ENCODE measurements at regions not wholly inside any gene's neighbourhood (a gene's known extent, or its start where the extent isn't known, plus 50 kb on each side); places are given as distances from the start of the nearest gene placed in this dataset.
A peak's percentile ranks its signal among the peaks of the same experiment; 100 is the strongest.

DNA sequence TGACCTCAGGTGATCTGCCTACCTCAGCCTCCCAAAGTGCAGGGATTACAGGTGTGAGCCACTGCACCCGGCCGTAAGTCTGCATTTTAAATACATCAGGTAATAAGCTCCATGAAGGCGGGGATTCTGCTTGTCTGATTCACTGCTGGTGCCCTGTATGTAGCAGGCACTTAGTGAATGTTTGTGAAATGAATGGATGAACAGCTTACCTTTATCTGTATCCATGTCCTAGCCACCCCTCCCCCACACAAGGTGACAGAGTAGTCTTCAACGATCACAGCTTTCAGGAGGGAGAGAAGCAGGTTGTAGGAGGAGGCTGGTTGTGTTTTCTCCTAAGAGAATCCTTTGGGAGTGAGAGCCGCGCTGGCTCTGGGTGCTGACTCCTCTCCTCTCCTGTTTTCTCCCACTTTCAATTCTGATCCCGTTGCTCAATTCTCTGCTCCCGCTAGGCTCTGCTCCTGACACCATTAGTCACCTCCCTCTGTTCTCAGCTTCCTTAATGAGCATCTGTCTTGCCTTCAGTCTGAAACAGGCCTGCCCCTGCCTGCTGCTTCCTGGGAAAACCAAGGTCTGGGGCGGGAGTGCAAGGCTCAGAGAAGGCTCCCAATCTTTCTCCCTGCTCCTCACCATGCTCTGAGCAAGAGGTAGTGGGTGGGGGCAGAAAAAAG lies 88.8 kb upstream of the CTNNA1 start:
- no peak for DNase-seq

DNA sequence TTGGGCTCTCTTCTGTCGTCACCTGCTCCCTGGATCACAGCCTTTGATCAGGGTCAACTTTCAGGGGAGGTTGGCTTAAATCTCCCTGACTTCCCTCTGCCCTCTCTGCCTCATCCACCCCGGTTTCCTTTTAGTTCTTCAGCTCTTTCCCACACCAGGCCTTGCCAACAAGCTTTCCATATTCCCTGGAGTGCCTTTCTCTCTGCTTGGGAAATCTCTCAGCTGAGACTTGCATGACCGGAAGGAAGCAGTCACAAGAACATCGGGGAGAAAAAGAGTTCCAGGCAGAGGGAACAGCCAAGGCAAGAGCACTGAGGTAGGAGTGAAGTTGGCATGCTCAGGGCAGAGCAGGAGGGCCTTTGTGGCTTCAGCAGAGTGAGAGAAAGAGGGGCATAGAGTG lies 88.4 kb upstream of the HSPA9 start:
- no peak for DNase-seq

DNA sequence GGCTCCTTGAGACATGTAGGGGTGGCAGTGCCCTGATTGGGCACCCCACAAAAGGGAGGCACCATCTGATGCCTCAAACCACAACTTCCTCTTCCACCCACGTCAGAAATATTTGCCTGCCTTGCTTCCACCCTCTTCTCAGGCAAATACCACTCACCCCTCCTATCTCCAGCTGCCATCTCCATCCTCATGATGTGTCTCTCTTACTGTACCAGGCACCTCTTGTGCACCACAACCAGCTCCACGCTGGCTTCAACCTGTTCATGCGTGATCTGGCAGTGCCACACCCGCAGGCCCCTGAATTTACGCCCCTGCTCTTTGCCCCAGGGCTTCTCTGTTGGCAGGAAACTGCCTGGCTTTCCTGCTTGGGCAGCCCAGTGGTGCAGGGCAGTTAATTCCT lies 87.8 kb upstream of the HSPA9 start:
- DNase-seq = no peak

DNA sequence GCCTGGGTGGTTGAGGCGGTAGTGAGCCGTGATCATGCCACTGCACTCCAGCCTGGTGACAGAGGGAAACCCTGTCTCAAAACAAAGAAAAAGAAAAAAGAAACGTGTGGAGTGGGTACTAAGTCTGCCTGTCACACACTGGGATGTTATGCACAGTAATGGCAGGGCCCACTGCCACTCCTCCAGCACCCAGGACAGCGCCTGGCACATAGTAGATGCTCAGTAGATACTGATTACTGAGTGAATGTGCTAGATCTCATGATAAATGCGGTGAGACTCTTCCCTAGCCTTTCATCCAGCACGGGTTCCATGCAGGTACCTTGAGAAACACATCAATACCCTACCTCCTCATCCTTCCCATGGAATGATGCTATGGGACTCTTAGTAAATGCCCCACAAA lies 87.4 kb upstream of the HSPA9 start:
- no peak for DNase-seq

DNA sequence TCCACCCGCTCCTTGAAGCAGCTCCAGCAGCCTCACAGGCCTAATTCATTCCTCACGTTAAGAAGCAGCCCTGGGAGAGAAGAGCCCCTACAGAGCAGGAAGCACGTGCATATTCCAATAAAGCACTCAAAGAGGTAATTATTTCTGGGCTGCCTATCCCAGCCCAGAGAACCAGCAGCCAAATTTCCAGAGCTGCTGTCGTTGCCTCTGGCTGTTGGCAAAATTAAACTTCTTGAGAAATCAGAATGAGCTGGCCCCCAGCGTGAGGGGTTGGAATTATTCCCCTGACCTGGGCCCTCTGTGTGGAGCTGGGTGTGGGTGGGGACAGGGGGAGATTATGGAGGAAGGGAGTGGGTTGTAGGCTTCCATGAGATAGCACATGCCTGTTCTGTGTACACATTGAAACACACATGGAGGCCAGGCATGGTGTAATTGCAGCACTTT lies 86.8 kb upstream of the HSPA9 start:
- DNase-seq = no peak

DNA sequence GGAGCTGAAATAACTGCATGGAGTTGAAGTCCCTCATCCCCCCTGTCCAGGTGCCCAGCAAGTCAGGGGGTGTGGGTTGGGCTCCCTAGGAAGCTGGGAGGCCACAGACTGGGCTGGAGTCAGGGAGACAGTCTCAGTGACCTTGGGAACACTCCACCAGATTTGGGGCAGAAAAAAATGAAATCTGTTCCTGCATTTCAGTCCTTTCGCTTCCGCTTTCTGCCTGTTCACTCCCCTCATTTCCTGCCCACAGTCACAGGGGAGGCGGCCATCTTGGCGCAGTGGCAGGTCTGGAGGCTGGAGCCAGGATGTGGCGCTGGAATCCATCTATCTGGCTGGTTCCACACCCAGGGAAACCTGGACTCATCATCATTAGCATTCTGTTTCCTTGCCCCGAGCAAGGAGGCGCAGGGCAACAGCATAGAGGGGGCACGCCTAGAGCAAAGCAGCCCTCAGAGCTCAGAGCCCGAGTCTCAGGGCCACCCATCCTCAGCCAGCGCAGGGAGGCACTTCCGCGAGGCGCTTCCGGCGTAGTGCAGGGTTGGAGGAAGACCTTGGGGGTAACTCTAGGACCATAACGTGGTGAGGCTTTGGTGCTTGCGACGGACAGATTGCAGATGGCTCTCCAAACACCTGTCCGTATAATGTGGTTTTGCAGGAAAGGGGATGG lies 86.2 kb upstream of the HSPA9 start:
- DNase-seq = no peak

DNA sequence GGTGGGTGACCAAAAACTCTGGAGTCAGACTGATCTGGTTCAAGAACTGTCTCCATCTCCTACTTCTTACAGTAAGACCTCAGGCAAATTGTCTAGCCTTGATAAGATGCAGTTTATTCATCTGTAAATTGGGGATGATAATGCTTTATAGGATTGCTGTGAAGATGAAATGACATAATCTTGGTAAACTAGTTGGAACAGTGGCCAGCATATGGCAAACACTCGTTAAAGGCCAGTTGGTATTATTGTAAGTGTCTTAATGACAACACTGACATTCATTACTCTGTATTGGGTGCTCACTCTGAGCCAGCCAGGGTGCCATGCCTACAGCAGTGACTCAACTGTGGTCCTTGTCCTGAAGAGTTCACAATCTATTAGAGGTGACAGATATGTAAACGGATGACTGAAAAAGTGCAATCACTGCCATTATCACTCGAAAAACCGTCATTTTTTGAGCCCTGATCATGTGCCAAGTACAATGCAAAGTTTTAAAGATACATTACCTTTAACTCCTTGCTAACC lies 84.9 kb upstream of the HSPA9 start:
- DNase-seq = no peak

DNA sequence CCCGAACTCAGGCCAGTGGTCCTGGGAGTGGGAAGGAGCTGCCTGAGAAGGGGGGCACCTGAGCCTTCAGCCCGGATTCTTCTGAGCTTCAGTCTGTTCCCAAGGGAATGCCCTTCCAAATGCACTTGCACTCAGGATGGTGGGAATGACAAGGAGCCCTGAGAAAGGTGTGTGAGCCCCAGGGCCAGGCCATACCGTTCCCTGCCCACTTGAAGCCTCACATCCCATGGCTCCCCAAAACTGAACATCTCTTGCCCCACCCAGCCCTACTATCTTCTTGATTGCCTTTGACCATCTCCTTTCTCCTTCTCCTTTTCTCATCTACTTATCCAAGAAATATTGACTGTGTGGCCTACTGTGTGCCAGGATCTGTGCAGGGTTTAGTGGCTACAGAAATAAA lies 84.4 kb upstream of the HSPA9 start:
- DNase-seq = no peak

DNA sequence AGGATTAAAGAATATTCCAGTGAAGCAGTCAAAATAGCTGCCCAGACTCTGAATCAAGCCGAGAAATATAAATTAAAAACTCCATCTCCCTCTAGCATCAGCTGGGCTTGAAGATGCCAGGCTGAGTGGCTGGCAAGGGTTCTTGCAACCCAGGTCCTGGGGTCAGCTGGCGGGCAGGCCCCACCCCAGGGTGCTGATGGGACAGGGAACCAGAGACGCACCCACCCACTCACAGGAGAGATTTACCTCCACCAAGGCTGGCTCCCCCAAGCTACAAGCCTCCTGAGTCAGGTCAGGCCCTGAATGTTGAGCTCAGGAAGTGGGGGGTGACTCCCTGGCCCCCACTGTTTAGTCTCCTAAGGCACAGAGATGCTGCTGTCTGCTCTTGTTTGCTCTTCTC lies 83.9 kb upstream of the HSPA9 start:
- DNase-seq = no peak

DNA sequence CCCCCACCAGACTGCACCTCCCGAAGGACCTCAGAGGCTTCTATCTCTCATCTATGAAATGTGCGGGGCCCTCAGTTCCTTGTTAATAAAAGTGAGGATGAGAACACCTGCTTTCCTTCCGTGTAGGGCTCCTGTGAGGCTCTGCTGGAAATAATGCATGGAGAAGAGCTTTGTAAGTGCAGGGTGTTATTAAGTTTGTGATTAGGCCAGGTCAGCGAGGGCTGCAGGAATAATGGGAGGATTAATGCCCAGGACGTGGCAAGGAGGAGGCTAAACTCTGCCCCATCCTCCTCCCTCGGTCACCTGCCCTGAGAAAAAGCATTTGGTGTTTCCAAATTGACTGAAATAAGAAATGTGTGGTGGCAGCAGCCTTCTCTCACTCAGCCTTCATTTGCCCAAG lies 83.5 kb upstream of the HSPA9 start:
- DNase-seq = no peak

DNA sequence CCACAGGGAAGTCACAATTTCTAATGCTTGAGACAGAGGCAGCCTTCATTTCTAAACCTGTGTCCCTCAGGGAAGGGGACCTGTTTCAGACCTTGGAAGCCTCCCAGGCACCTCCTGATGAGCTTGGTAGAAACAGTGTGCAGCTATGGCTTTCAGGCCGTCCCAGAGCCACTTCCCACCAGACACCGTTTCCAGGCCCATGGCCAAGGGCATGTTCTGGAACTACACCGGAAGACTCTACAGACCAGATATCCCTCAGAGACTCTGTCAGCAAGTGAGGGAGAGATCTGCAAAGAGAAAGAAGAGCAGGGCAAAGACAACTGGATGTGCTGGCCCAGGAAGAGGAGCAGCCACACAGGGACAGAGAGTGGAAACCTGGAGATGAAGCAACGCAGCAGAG lies 82.2 kb upstream of the HSPA9 start:
- no peak for DNase-seq

DNA sequence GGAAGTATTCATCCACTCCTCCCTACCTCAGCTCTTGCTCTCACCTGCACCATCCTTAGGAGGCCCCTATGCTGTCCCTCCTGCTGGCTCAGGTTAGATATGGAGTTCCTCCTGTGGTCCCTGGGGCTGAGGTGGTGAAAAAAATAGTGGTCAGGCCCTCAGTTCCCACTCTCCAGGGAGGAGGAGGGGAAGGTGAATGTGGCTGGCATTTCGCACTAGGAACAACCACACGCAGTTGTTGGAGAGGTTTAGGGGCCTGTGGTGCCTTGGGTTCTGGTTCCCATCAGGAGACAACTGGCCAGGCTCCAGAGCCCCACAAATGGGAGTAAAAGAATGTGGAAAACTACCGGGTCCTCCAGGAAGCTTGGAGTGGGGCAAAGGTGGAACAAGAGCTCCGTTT lies 81.7 kb upstream of the HSPA9 start:
- no peak for DNase-seq

DNA sequence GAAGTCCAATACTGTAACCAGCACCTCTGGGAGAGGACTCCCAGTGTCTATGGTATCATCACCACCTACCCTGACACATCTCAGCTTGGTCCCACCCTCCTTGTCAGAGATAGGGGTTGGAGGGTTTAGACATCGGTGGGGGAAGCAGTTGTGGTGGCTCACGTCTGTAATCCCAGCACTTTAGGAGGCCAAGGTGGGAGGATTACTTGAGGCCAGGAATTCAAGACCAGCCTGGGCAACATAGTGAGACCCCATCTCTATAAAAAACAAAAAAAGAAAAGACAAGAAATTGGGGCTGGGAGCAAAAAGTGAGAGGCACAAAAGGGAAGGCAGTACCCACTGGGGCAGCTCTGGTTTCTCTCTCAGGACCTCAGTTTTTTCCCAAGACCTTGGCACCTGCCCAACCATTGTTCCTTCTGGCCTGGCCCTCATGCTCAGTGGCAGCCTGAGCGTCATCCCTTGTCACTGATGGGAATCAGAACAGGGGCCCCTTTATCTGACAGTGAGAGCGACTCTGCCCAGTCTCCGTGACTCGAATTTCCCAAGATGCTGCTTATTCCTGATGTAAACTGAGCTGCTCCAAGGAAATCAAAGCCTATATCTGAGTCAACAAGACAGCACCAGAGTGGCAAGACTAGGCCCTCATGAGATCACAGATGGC lies 80.5 kb upstream of the HSPA9 start:
- DNase-seq = no peak

DNA sequence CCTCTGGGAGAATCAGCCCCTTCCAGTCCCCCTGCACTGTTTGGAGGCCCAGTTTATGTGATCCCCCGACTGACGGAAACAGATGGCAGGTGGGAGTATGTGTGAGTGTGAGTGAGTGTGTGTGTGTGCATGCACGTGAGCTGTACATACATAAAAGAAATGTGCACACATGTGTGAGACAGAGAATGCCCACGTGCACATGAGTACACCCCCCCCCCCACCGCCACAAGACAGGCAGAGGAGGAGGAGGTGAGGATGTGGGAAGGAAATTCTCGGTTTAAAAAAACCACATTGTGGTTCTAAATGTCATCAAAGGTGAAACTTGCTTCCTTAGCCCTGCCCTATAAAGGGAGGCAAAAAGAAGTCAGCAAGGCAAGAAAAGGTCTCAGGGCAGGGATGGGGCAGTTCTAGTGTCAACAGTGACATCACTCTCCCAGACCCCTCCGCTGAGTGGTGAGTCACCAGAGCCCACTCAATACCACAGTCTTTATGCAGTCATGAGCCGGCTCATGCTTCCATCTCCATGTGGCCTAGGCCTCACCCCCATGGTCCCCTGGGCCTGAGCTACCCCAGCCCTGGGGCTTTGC lies 79.2 kb upstream of the HSPA9 start:
- no peak for DNase-seq

DNA sequence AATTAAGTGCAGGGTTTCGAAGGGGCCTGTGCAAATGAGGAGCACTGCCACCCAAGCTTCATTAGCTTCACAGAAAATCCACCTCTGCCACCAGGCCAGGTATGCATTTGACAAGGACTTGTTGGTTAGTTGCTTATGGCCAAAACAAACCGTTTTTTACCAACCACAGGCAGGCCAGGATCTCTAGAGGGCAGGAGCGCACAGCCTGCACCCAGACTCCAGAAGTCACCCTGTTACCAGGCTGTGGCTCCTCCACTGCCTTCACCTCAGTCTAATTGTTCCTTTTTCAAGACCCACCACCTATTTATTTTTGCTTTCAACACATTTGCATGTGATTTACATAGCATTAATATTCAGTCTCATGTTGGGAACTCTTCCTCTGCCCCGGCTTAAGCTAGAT lies 78.3 kb upstream of the HSPA9 start:
- DNase-seq = peak; percentile 63

DNA sequence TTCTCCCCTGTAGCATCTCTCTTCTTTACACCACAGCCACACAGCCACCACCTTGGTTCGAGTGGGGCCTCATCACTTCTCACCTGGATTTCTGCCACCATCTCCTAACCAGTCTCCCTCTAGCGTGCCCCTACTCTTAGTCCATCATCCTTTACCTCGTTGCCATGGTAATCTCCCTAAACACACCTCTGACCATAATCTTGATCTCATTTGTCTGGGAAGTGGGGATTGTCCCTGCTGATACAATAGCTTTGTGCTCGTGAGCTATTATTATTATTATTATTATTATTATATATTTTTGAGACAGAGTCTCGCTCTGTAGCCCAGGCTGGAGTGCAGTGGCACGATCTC lies 76.5 kb upstream of the HSPA9 start:
- no peak for DNase-seq

DNA sequence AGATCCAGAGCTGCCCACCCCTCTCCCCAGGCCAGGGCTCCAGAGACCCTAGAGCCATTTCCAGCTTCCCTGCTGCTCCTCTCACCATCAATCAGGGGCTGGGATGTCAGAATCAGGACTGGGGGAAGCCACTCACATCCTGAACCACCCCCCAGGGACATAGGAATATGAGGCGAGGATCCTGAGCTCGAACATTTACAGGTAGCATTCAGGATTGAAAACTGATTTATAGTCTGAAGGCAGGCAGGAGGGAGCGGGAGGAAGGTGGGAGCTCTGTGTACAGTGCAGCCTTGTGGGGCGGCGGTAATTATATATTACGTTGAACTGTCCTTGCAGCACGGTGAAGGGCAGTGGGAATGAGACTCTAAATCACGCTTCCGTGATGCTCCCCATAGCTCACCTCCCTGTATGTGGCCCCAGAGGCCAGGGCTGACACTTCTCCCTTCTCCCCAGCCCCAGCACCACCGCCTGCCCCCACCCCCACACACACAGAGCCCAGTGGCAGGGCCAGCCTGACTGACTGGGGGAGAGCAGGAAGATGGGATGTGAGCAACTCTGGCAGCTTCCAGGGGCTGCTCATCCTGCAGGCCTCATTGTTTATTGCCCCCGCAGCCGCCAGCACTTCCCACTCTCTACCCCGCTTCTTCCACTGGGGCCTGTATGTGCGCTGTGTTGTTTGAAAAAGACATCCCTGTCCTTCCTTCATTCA lies 76.0 kb upstream of the HSPA9 start:
- DNase-seq = no peak

DNA sequence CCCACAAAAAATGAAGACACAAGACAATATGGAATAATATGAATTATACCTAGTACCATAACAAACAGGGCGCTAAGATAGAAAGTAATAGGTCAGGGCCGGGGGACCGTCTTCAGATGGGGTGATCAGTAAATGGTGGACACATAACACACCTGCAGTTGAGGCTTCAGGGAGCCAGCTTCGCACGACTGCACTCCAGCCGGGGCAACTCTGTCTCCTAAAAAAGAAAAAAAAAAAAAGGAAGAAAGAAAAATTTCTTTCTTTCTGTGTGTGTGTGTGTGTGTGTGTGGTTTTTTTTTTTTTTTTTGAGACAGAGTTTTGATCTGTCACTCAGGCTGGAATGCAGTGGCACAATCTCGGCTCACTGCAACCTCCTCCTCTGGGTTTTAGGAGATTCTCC lies 75.0 kb upstream of the HSPA9 start:
- DNase-seq = no peak

DNA sequence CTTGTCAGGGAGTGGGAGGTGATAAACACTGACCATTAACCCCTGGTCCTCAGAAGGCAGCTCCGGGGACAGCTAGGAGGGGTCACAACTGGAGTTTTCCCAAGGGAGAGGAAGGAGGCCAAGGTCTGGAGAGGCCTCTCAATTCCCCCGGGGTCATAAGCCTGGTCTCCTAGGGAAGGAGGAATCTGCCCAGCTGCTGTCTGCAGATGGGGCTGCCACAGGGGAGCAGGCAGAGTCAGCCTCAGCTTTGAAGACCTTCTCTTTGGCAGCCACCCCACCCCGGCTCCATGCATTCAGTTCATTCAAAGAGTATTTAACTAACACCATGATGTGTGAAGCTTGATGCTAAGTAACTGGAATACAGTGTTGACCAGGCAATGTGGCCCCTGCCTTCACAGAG lies 74.6 kb upstream of the HSPA9 start:
- peak; percentile 58 for DNase-seq

DNA sequence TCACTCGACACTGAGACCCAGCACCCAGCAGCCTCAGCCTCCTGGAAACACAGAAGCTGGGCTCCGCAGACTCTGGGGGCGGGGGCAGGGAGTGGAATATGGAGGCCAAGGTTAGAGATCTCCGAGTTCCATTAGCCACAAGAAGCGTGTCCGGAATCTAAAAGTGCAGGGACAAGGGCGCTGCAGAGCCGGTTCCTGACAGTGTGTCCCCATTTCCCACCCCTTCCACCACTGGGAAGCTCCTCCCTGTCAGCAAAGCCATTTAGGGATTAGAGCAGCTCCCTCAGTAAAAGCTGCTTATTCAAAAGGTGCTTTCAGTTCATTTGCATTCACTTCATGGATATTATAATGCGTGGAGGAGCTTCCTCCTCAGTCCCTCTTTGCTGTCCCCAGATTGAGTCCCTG lies 74.1 kb upstream of the HSPA9 start:
- DNase-seq = peak; percentile 64

DNA sequence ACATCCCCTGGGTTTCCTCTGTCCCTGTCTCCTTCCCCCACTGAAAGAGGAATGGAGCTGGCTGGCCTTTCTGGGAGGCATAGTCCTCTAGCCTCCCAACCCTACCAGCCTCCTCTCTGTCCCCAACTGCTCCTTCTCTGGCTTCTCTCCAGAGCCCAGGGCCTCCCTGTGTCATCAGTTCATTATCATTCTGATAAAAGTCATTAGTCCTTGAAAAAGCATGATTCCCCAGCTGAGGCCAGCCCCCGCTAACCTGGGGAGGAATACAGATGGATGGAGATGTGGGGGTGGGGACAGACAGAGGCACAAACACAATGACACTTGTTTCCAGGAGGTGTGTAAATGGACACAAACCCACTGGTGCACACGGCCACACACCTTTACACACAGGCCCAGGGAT lies 73.6 kb upstream of the HSPA9 start:
- DNase-seq = no peak

DNA sequence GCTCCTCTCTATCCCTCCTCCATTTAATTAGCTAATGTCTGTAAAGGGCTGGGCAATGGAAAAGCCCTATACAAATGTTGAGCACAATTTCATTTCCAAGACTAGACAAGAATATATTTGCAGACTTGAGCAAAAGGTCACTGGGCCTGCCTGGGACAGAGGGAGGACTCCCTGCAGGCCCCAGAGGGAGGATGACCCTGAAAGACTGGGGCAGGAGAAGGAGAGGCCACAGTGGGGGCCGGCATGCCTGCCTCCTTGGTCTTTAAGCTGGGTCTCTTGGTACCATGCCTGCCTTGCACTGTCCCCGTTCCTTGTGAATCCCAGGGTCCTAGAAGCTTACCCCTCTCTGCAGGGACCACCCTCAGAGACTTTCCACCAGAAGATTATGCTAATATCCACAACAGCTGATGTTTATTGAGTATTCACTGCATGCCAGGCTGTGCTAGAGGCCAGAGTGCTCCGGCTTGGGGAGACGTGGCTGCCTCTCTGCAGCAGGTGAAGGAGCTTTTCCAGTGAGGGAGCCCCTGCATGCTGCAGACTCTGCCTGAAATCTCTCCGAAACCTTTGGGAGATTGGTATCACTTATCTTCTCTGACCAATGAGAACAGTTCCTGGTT lies 72.7 kb upstream of the HSPA9 start:
- DNase-seq = no peak

DNA sequence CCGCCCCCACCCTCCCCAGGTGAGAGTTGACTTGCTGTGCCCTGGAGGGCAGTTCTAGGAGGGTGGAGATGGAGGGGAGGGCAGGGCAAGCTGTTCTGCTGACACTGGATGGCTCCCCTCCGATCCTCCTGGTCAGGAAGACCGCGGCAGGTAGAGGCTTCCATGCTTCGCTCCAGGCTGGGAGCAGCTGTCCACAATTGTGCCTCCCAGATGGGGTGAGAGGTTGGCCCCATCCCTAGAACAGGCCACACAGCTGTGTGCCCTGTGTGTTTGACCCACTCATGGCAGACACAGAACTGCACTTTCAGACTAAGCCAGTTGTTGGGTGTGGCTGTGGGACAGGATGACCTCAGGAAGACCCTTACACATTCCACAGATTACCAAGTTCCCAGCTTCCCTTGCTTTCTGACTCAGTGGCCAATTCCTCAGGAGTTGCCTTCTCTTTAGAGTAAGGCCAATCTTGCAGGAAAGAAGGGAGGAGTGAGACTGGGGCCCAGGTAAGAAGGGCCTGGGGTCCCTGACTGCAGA lies 72.1 kb upstream of the HSPA9 start:
- DNase-seq = no peak

All from NCI-H526 treated with DMSO at 0.1 percent for 48 hours (cell line).